CD4-positive, alpha-beta T cell treated with Interferon alpha-2 for 1 hour (primary cell): ENCODE measurements at regions not wholly inside any gene's neighbourhood (a gene's known extent, or its start where the extent isn't known, plus 50 kb on each side); places are given as distances from the start of the nearest gene placed in this dataset.
"Not testable (repeated sequence)": the region's sequence is repeated elsewhere in the genome, so short reads cannot be mapped to it uniquely, and the experiment has no call there.

Experiments used
- DNase-seq, 2 donors: peaks; one replicate each; pipeline ENCODE4 v3.0.0-alpha.2; 2020 to 2022

GRCh38 chr2:122244598-122245229 is 489.3 kb downstream of the TSN start:
- DNase-seq, result no peak

GRCh38 chr2:122249673-122250072 is 494.2 kb downstream of the TSN start:
- DNase-seq, result no peak

GRCh38 chr2:122251158-122251557 is 495.7 kb downstream of the TSN start:
- DNase-seq, result no peak

GRCh38 chr2:122251566-122251965 is 496.1 kb downstream of the TSN start:
- DNase-seq, result no peak

- no peak for DNase-seq
These were observed 500.5 kb downstream of the TSN start for GRCh38 chr2:122255924-122256323.

- DNase-seq, result no peak
These were observed 506.5 kb downstream of the TSN start for GRCh38 chr2:122261911-122262310.

GRCh38 chr2:122263746-122264145 is 508.3 kb downstream of the TSN start:
- DNase-seq, result no peak

GRCh38 chr2:122266636-122267035 is 511.2 kb downstream of the TSN start:
- DNase-seq, result no peak

- DNase-seq, result no peak
These were observed 512.5 kb downstream of the TSN start for GRCh38 chr2:122267947-122268346.

- DNase-seq, result no peak
These were observed 518.5 kb downstream of the TSN start for GRCh38 chr2:122273785-122274419.

- DNase-seq, result no peak
These were observed 522.5 kb downstream of the TSN start for GRCh38 chr2:122277956-122278355.

- DNase-seq, result no peak
These were observed 545.3 kb downstream of the TSN start for GRCh38 chr2:122300758-122301157.

GRCh38 chr2:122307763-122308162 is 552.3 kb downstream of the TSN start:
- no peak for DNase-seq

- DNase-seq, result no peak
These were observed 559.9 kb downstream of the TSN start for GRCh38 chr2:122315306-122315705.

GRCh38 chr2:122319539-122320132 is 564.2 kb downstream of the TSN start:
- DNase-seq, result no peak

- no peak for DNase-seq
These were observed 567.4 kb downstream of the TSN start for GRCh38 chr2:122322815-122323214.

GRCh38 chr2:122323927-122324326 is 568.5 kb downstream of the TSN start:
- DNase-seq, result no peak

GRCh38 chr2:122326471-122326870 is 571.0 kb downstream of the TSN start:
- no peak for DNase-seq

GRCh38 chr2:122328816-122329215 is 573.4 kb downstream of the TSN start:
- DNase-seq, result no peak

- DNase-seq, result no peak
These were observed 573.8 kb downstream of the TSN start for GRCh38 chr2:122329278-122329677.

GRCh38 chr2:122333932-122334331 is 578.5 kb downstream of the TSN start:
- no peak for DNase-seq

GRCh38 chr2:122338000-122338399 is 582.5 kb downstream of the TSN start:
- DNase-seq, result no peak

GRCh38 chr2:122340246-122340645 is 584.8 kb downstream of the TSN start:
- no peak for DNase-seq

- DNase-seq, result no peak
These were observed 585.6 kb downstream of the TSN start for GRCh38 chr2:122341007-122341406.

GRCh38 chr2:122352151-122352550 is 596.7 kb downstream of the TSN start:
- DNase-seq, result not testable (repeated sequence)
